Cardiac septum (tissue), 1 donor: ENCODE measurements at regions not wholly inside any gene's neighbourhood (a gene's known extent, or its start where the extent isn't known, plus 50 kb on each side); places are given as distances from the start of the nearest gene placed in this dataset.
"Not testable (repeated sequence)": the region's sequence is repeated elsewhere in the genome, so short reads cannot be mapped to it uniquely, and the experiment has no call there.

ENCODE experiments used
- DNase-seq: peaks from one replicate; pipeline ENCODE4 v3.0.0-alpha.2; 2020; ENCODE audit warnings: low spot score
- intact Hi-C: fragments of 100-400 bp; cut with DNase I; formaldehyde crosslinking; loops from one replicate; pipeline ENCODE4 v1.14.0; 2022
- donor health status: DM: no; HTN: no; CAD: no.

GRCh38 chr12:19657118-19657731 lies 217.9 kb downstream of the AEBP2 start:
- intact Hi-C loops, result no loop called here
- DNase-seq, result no peak

- intact Hi-C loops, result no loop called here
- no peak for DNase-seq
Observed at GRCh38 chr12:19657732-19658130, 218.4 kb downstream of the AEBP2 start.

GRCh38 chr12:19659086-19659485 lies 219.8 kb downstream of the AEBP2 start:
- intact Hi-C loops, result no loop called here
- DNase-seq, result no peak

GRCh38 chr12:19659501-19659900 lies 220.2 kb downstream of the AEBP2 start:
- intact Hi-C loops, result no loop called here
- no peak for DNase-seq

GRCh38 chr12:19665121-19665900 lies 226.0 kb downstream of the AEBP2 start:
- intact Hi-C loops, result no loop called here
- no peak for DNase-seq

GRCh38 chr12:19666070-19666469 lies 226.8 kb downstream of the AEBP2 start:
- intact Hi-C loops, result no loop called here
- DNase-seq, result no peak

- no peak for DNase-seq
- intact Hi-C loops, result no loop called here
Observed at GRCh38 chr12:19669793-19670192, 230.5 kb downstream of the AEBP2 start.

- intact Hi-C loops, result no loop called here
- DNase-seq, result no peak
Observed at GRCh38 chr12:19671695-19672094, 232.4 kb downstream of the AEBP2 start.

GRCh38 chr12:19674437-19674836 lies 235.1 kb downstream of the AEBP2 start:
- no peak for DNase-seq
- intact Hi-C loops, result no loop called here

- intact Hi-C loops, result no loop called here
- DNase-seq, result no peak
Observed at GRCh38 chr12:19675361-19675760, 236.1 kb downstream of the AEBP2 start.

- DNase-seq, intact Hi-C loops: not testable (repeated sequence)
Observed at GRCh38 chr12:19678501-19678900, 239.2 kb downstream of the AEBP2 start.

GRCh38 chr12:19681007-19681406 lies 241.7 kb downstream of the AEBP2 start:
- DNase-seq, result no peak
- intact Hi-C loops, result no loop called here

GRCh38 chr12:19683178-19683927 lies 244.1 kb downstream of the AEBP2 start:
- intact Hi-C loops, result no loop called here
- DNase-seq, result no peak

GRCh38 chr12:19687371-19687770 lies 248.1 kb downstream of the AEBP2 start:
- intact Hi-C loops, result no loop called here

GRCh38 chr12:19688532-19688931 lies 249.2 kb downstream of the AEBP2 start:
- intact Hi-C loops, result no loop called here
- DNase-seq, result no peak

More at GRCh38 chr12:19687371-19687770, 248.1 kb downstream of the AEBP2 start:
- DNase-seq, result no peak

GRCh38 chr12:19689226-19689625 lies 249.9 kb downstream of the AEBP2 start:
- intact Hi-C loops, result no loop called here
- DNase-seq, result no peak

- no peak for DNase-seq
- intact Hi-C loops, result no loop called here
Observed at GRCh38 chr12:19689801-19690472, 250.6 kb downstream of the AEBP2 start.

GRCh38 chr12:19692091-19692490 lies 252.8 kb downstream of the AEBP2 start:
- intact Hi-C loops, result no loop called here
- DNase-seq, result no peak

- no peak for DNase-seq
- intact Hi-C loops, result no loop called here
Observed at GRCh38 chr12:19692566-19692965, 253.3 kb downstream of the AEBP2 start.

- intact Hi-C loops, result no loop called here
- no peak for DNase-seq
Observed at GRCh38 chr12:19694627-19695026, 255.3 kb downstream of the AEBP2 start.
